ENCODE measurements at regions not wholly inside any gene's neighbourhood (a gene's known extent, or its start where the extent isn't known, plus 50 kb on each side); places are given as distances from the start of the nearest gene placed in this dataset.

GRCh38 chr9:107603281-107603680, 113.7 kb upstream of the KLF4 start:
- DNase-seq (ENCODE audit: low spot score): no peak
- Histone ChIP-seq H4K20me1 (ENCODE audit: insufficient read depth, poor library complexity, severe bottlenecking) (no peaks in the 10 kb centered on the region), H3K27ac (no peak overlapping the region), H3K9me3 (ENCODE audit: low read depth) (no peaks in the 10 kb centered on the region), H3K4me1 (ENCODE audit: insufficient read depth) (peaks cover 14% of the 10 kb centered on the region), H3K27me3 (no peaks in the 10 kb centered on the region), H3K4me3 (no peak overlapping the region), H3K79me2 (no peaks in the 10 kb centered on the region), H3K36me3 (replicated peaks; ENCODE audit: insufficient read depth, low read depth) (no peaks in the 10 kb centered on the region), H3K9me2 (replicated peaks; ENCODE audit: insufficient read depth) (no peaks in the 10 kb centered on the region), H3K4me2 (no peak overlapping the region), H2AFZ (no peak overlapping the region)
- TF ChIP-seq, protein P1, sequence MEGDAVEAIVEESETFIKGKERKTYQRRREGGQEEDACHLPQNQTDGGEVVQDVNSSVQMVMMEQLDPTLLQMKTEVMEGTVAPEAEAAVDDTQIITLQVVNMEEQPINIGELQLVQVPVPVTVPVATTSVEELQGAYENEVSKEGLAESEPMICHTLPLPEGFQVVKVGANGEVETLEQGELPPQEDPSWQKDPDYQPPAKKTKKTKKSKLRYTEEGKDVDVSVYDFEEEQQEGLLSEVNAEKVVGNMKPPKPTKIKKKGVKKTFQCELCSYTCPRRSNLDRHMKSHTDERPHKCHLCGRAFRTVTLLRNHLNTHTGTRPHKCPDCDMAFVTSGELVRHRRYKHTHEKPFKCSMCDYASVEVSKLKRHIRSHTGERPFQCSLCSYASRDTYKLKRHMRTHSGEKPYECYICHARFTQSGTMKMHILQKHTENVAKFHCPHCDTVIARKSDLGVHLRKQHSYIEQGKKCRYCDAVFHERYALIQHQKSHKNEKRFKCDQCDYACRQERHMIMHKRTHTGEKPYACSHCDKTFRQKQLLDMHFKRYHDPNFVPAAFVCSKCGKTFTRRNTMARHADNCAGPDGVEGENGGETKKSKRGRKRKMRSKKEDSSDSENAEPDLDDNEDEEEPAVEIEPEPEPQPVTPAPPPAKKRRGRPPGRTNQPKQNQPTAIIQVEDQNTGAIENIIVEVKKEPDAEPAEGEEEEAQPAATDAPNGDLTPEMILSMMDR (IDR thresholded peaks at IDR 0.05; ENCODE audit: poor library complexity): no peak
- no peak for TF ChIP-seq EZH2 (IDR thresholded peaks at IDR 0.05; ENCODE audit: borderline replicate concordance)
- TF ChIP-seq EZH2phosphoT487 (IDR thresholded peaks at IDR 0.05; ENCODE audit: low read depth, severe bottlenecking, unreplicated experiment): no peak
- WGBS (ENCODE audit: low lambda C conversion rate, missing lambda C conversion rate): 91% methylated on average over 4 of the region's 4 CpGs

DNA sequence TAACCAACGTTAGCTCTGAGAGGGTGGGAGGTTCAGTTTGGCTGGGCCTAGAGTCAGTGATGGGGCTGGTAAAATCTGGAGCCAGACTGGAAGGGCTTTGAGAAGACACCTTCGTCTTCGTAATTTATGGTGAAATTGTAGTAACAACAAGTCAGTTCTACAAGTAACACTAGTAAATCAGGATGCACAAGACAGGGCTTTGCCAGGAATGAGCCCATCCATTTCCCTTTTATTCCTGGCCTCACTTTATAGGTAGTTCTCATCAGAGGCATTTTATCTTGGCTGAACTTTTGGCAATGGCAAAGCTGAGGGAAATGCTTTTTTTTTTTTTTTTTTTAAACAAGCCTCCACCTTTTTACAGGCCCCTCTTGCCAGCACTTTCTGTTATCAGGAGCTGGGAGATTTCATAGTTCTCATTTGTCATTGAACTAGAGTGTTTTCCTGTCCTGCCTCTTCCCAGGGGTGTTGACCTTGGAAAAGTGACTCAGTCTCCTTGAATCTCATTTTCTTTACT, 110.5 kb upstream of the KLF4 start:
- no peaks in the 10 kb centered on the region for H3K9me3 ChIP-seq (ENCODE audit: low read depth)
- H2AFZ ChIP-seq: no peak overlapping the region
- H3K79me2 ChIP-seq: no peaks in the 10 kb centered on the region
- no peak overlapping the region for H3K4me2 ChIP-seq
- 61% methylated on average over 3 of the region's 3 CpGs for WGBS (ENCODE audit: low lambda C conversion rate, missing lambda C conversion rate)
- H4K20me1 ChIP-seq (ENCODE audit: insufficient read depth, poor library complexity, severe bottlenecking): no peaks in the 10 kb centered on the region
- DNase-seq (ENCODE audit: low spot score): peak; percentile 53
- H3K4me3 ChIP-seq: no peak overlapping the region
- TF ChIP-seq EZH2 (IDR thresholded peaks at IDR 0.05; ENCODE audit: borderline replicate concordance): no peak
- TF ChIP-seq EZH2phosphoT487 (IDR thresholded peaks at IDR 0.05; ENCODE audit: low read depth, severe bottlenecking, unreplicated experiment): no peak
- TF ChIP-seq, protein P1 (IDR thresholded peaks at IDR 0.05; ENCODE audit: poor library complexity): no peak
- peaks cover 10% of the 10 kb centered on the region for H3K4me1 ChIP-seq (ENCODE audit: insufficient read depth)
- H3K36me3 ChIP-seq (replicated peaks; ENCODE audit: insufficient read depth, low read depth): no peaks in the 10 kb centered on the region
- H3K9me2 ChIP-seq (replicated peaks; ENCODE audit: insufficient read depth): no peaks in the 10 kb centered on the region
- peak overlapping the region; percentile 21 for H3K27ac ChIP-seq
- no peaks in the 10 kb centered on the region for H3K27me3 ChIP-seq

DNA sequence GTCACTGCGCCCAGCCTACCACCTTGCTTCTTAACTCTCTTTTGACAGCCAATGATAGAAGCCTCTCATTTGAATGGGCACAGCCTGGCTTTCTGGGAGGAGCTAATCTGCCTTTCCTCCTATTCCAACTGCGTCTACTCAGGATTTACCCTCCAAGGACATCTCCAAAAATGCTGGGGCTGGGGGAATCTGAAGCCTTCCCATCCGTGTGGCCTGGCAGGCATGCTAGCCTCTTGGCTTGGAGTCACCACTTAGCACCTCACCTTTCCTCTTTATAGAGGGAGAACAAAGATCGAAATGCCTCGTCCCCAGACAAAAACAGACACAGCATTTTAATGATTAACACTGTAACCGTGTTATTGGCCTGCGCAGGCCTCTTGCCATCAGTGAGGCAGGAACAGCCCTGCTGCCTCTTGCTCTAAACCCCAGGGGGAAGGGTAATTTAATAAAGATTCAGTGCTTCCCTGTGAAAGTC, 108.2 kb upstream of the KLF4 start:
- Histone ChIP-seq H3K4me2 (no peak overlapping the region), H3K4me1 (ENCODE audit: insufficient read depth) (peaks cover 16% of the 10 kb centered on the region), H3K9me2 (replicated peaks; ENCODE audit: insufficient read depth) (no peaks in the 10 kb centered on the region), H4K20me1 (ENCODE audit: insufficient read depth, poor library complexity, severe bottlenecking) (no peaks in the 10 kb centered on the region), H3K79me2 (no peaks in the 10 kb centered on the region), H3K4me3 (no peak overlapping the region), H2AFZ (no peak overlapping the region), H3K36me3 (replicated peaks; ENCODE audit: insufficient read depth, low read depth) (no peaks in the 10 kb centered on the region), H3K27me3 (no peaks in the 10 kb centered on the region), H3K9me3 (ENCODE audit: low read depth) (no peaks in the 10 kb centered on the region), H3K27ac (peak overlapping the region; percentile 69)
- TF ChIP-seq, protein P1 (IDR thresholded peaks at IDR 0.05; ENCODE audit: poor library complexity): no peak
- TF ChIP-seq EZH2phosphoT487 (IDR thresholded peaks at IDR 0.05; ENCODE audit: low read depth, severe bottlenecking, unreplicated experiment) (no peak), EZH2 (IDR thresholded peaks at IDR 0.05; ENCODE audit: borderline replicate concordance) (no peak)
- WGBS (ENCODE audit: low lambda C conversion rate, missing lambda C conversion rate): 50% methylated on average over 7 of the region's 7 CpGs
- peak; percentile 60 for DNase-seq (ENCODE audit: low spot score)
